Endothelial cell of umbilical vein (primary cell): ENCODE measurements at regions not wholly inside any gene's neighbourhood (a gene's known extent, or its start where the extent isn't known, plus 50 kb on each side); places are given as distances from the start of the nearest gene placed in this dataset.

Source experiments
- BruUV-seq: library from RNA; stranded (reverse); fragments of 400-500 nt; replicated peaks from 2 replicates; lab custom pipeline; 2021; lab: Mats Ljungman, UMichigan
- CTCF ChIA-PET: fragments of 300-600, 350-600 bp; sonication (Branson Sonifier 250); formaldehyde crosslinking; loops from one replicate; lab custom pipeline; 2021; ENCODE audit warnings: antibody characterized with exemption, inconsistent platforms; lab: Charles Lee
- POLR2A ChIA-PET: fragments of 300-600, 350-600 bp; sonication (Branson Sonifier 250); formaldehyde crosslinking; loops from one replicate; lab custom pipeline; 2021; ENCODE audit warnings: antibody characterized with exemption, inconsistent platforms; lab: Charles Lee
- DNase-seq: peaks from one replicate; pipeline ENCODE4 v3.0.0-alpha.2; 2011; ENCODE audit warnings: low read depth, low spot score
- FAIRE-seq: peaks from 2 replicates; lab custom pipeline; 2011; peaks lifted over from hg19 to GRCh38; lab: Jason Lieb, UNC
- H2AFZ ChIP-seq: 2 replicates; pipeline ENCODE4 v1.6.0; 2012; ENCODE audit warnings: low read depth, low read length, control low read depth, inconsistent platforms
- H3K27ac ChIP-seq: 2 replicates; pipeline ENCODE4 v1.5.1; 2011; ENCODE audit warnings: low read depth, mild to moderate bottlenecking, control low read depth, low read length, moderate library complexity; ENCODE audit not compliant: insufficient read depth
- H3K27me3 ChIP-seq, 2 experiments: 2 replicates each; pipeline versions ENCODE4 v1.6.0 to v1.6.1; 2011; ENCODE audit warnings: low read length in 2 of 2, mixed read lengths in 1 of 2; ENCODE audit not compliant: control insufficient read depth in 2 of 2, insufficient read depth in 2 of 2
- H3K36me3 ChIP-seq, 2 experiments: 2 replicates in 1 of 2; 3 replicates in 1 of 2; pipeline ENCODE4 v1.5.1; 2011; ENCODE audit warnings: low read length in 2 of 2, mild to moderate bottlenecking in 1 of 2, moderate library complexity in 1 of 2; ENCODE audit not compliant: control insufficient read depth in 2 of 2, insufficient read depth in 2 of 2; ENCODE audit errors: extremely low read depth in 1 of 2
- H3K4me1 ChIP-seq: 3 replicates; pipeline ENCODE4 v1.5.1; 2011; ENCODE audit warnings: mild to moderate bottlenecking, low read length; ENCODE audit not compliant: control insufficient read depth, insufficient read depth; ENCODE audit errors: extremely low read depth
- H3K4me2 ChIP-seq: 2 replicates; pipeline ENCODE4 v1.6.1; 2011; ENCODE audit warnings: low read length, control low read depth, mixed read lengths; ENCODE audit not compliant: insufficient read depth
- H3K4me3 ChIP-seq, 3 experiments: fragments of 200-600 bp in 1 of 3; sonication (generic), shearing (Covaris generic) in 1 of 3; replicated peaks in 1 of 3; 2 replicates each; pipeline ENCODE4 v1.5.1; 2011 to 2016; ENCODE audit warnings: control low read depth in 3 of 3, low read length in 3 of 3, mild to moderate bottlenecking in 2 of 3, inconsistent platforms in 1 of 3, low read depth in 1 of 3, moderate library complexity in 1 of 3; ENCODE audit not compliant: insufficient read depth in 1 of 3
- H3K79me2 ChIP-seq: 2 replicates; pipeline ENCODE4 v1.6.0; 2012; ENCODE audit warnings: low read length, inconsistent platforms; ENCODE audit not compliant: control insufficient read depth, insufficient read depth
- H3K9ac ChIP-seq: replicated peaks from 2 replicates; pipeline ENCODE3; 2011; ENCODE audit warnings: low read length, control low read depth; ENCODE audit not compliant: insufficient read depth; ENCODE audit errors: extremely low read depth
- H3K9me1 ChIP-seq: replicated peaks from 3 replicates; pipeline ENCODE4 v1.6.0; 2011; ENCODE audit warnings: mild to moderate bottlenecking, low read length; ENCODE audit not compliant: control insufficient read depth, insufficient read depth; ENCODE audit errors: extremely low read depth
- H3K9me3 ChIP-seq: replicated peaks from 2 replicates; pipeline ENCODE4 v1.5.1; 2012; ENCODE audit warnings: low read length, inconsistent platforms; ENCODE audit not compliant: control insufficient read depth, insufficient read depth
- H4K20me1 ChIP-seq: replicated peaks from 2 replicates; pipeline ENCODE3; 2011; ENCODE audit warnings: mild to moderate bottlenecking, low read length; ENCODE audit not compliant: control insufficient read depth, insufficient read depth; ENCODE audit errors: extremely low read depth
- EZH2 ChIP-seq: IDR thresholded peaks from 2 replicates; pipeline ENCODE4 v1.6.1; 2012; ENCODE audit warnings: borderline replicate concordance, low read depth, mild to moderate bottlenecking, moderate library complexity, low read length, inconsistent platforms; ENCODE audit not compliant: severe bottlenecking
- FOS ChIP-seq: IDR thresholded peaks from 2 replicates; pipeline ENCODE4 v1.6.1; 2011; ENCODE audit warnings: mild to moderate bottlenecking, low read length, moderate library complexity, borderline replicate concordance; ENCODE audit not compliant: insufficient read depth
- GATA2 ChIP-seq: IDR thresholded peaks from 2 replicates; pipeline ENCODE4 v1.7.0; 2011; ENCODE audit warnings: low read depth, mild to moderate bottlenecking, moderate library complexity, mixed read lengths, low read length; ENCODE audit not compliant: insufficient read length, insufficient read depth
- JUN ChIP-seq: IDR thresholded peaks from 2 replicates; pipeline ENCODE4 v1.6.1; 2011; ENCODE audit warnings: borderline replicate concordance, low read depth; ENCODE audit not compliant: insufficient read length, insufficient read depth
- MYC ChIP-seq: IDR thresholded peaks from one replicate; pipeline ENCODE4 v1.6.1; 2011; ENCODE audit warnings: mild to moderate bottlenecking, low read depth, low read length
- POLR2A ChIP-seq: IDR thresholded peaks from 2 replicates; pipeline ENCODE4 v1.6.1; 2012; ENCODE audit warnings: low read depth, mild to moderate bottlenecking, control low read depth, low read length
- POLR2AphosphoS5 ChIP-seq: IDR thresholded peaks from 2 replicates; pipeline ENCODE4 v1.6.1; 2012; ENCODE audit warnings: low read depth, mild to moderate bottlenecking, control low read depth, low read length, moderate library complexity; ENCODE audit not compliant: insufficient read depth
- dilution Hi-C: fragments of 300-500 bp; cut with MboI; formaldehyde crosslinking; loops from one replicate; pipeline ENCODE4 v1.15.0; 2019; ENCODE audit warnings: low sequenced_read_pairs; ENCODE audit not compliant: extremely low pct_ligation_motif_present
- intact Hi-C: fragments of 100-400 bp; cut with micrococcal nuclease; formaldehyde crosslinking; loops from one replicate; pipeline ENCODE4 v1.10.0; 2022
- TF ChIP-seq, protein P1 (sequence below), 2 donors: IDR thresholded peaks; 1 replicate in 1 of 2; 2 replicates in 1 of 2; pipeline ENCODE4 v1.5.1; 2011; ENCODE audit warnings: low read length in 2 of 2, mild to moderate bottlenecking in 2 of 2, moderate library complexity in 2 of 2, control low read depth in 1 of 2, inconsistent platforms in 1 of 2, low read depth in 1 of 2; ENCODE audit not compliant: insufficient read depth in 1 of 2; ENCODE audit errors: extremely low read depth in 1 of 2
- TF ChIP-seq, protein P2 (sequence below): IDR thresholded peaks from 2 replicates; pipeline ENCODE4 v1.6.1; 2011; ENCODE audit not compliant: insufficient read depth, insufficient read length

DNA sequence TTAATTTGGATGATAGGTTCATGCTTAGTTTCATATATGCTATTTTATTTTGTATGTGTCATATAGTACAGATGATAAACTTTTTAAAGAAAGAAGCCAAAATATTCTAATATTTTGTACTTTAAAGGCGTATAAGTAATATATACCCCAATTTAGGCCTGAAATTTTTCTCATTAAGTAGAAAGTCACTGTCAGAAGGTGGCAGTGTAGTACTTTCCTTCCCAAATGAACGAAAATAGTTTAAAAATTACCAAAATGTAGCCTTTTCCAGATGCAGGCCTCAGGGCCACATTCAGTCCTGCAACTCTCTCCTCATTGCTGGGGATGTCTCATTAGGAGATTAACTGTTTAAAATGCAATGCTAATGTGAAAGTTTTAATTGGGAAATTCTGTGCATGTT, 1263.6 kb downstream of the C4orf33 start:
- ChIA-PET POLR2A (no interaction called here), CTCF (interaction anchor here (1.1 to 3.6 kb wide), 10 partner anchors 8 to 1867 kb away, joined by 3 to 44 read pairs (median 4); no protein-coding TSS in a partner anchor)
- Histone ChIP-seq H3K27ac (no peak overlapping the region), H4K20me1 (no peaks in the 10 kb centered on the region), H3K9ac (no peak overlapping the region), H2AFZ (no peak overlapping the region), H3K27me3 (no peaks in the 10 kb centered on the region), H3K36me3 (no peaks in the 10 kb centered on the region), H3K9me3 (no peaks in the 10 kb centered on the region), H3K4me3 (no peak overlapping the region), H3K4me2 (no peak overlapping the region), H3K79me2 (no peaks in the 10 kb centered on the region), H3K9me1 (no peaks in the 10 kb centered on the region), H3K4me1 (no peaks in the 10 kb centered on the region)
- BruUV-seq, result no TSS peak
- no peak for FAIRE-seq
- dilution Hi-C loops, result no loop called here
- peak; percentile 48 for DNase-seq
- intact Hi-C loops, result loop anchor here (1.0 to 5.0 kb wide), 4 partner anchors 203 to 1868 kb away; no protein-coding TSS in a partner anchor
- TF ChIP-seq POLR2A, result no peak
- TF ChIP-seq, protein P1, sequence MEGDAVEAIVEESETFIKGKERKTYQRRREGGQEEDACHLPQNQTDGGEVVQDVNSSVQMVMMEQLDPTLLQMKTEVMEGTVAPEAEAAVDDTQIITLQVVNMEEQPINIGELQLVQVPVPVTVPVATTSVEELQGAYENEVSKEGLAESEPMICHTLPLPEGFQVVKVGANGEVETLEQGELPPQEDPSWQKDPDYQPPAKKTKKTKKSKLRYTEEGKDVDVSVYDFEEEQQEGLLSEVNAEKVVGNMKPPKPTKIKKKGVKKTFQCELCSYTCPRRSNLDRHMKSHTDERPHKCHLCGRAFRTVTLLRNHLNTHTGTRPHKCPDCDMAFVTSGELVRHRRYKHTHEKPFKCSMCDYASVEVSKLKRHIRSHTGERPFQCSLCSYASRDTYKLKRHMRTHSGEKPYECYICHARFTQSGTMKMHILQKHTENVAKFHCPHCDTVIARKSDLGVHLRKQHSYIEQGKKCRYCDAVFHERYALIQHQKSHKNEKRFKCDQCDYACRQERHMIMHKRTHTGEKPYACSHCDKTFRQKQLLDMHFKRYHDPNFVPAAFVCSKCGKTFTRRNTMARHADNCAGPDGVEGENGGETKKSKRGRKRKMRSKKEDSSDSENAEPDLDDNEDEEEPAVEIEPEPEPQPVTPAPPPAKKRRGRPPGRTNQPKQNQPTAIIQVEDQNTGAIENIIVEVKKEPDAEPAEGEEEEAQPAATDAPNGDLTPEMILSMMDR (IDR thresholded peaks at IDR 0.05; ENCODE audit: extremely low read depth in 1 of 2, insufficient read depth in 1 of 2, low read depth in 1 of 2, low read length in 2 of 2), result peak; percentile 26

DNA sequence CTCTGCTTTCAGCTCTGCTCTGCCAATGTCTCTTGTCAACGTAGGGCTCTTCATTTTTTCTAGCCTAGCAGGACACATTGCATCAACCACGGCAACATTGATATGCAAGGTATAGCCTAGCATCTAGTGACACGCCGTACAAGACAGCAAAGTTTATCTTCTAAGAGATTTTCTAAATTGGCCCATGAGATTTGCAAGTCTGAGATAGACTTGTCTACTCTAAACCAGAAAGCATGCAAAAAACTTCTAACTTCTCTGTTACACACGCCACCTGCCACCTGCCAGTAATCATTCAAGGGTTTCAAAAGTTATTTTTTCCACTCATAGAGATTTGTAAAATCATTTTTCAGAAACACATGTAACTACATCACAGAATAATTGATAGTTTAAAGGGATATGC, 1265.7 kb downstream of the C4orf33 start:
- intact Hi-C loops, result no loop called here
- no peaks in the 10 kb centered on the region for H3K9me3 ChIP-seq
- DNase-seq, result no peak
- POLR2A ChIA-PET, result no interaction called here
- H3K36me3 ChIP-seq, result no peaks in the 10 kb centered on the region
- H3K27ac ChIP-seq, result no peak overlapping the region
- dilution Hi-C loops, result no loop called here
- no peak for FAIRE-seq
- no peak overlapping the region for H3K9ac ChIP-seq
- TF ChIP-seq FOS (no peak), POLR2AphosphoS5 (no peak), GATA2 (no peak), POLR2A (no peak), JUN (no peak), MYC (no peak), EZH2 (no peak)
- TF ChIP-seq, protein P2, sequence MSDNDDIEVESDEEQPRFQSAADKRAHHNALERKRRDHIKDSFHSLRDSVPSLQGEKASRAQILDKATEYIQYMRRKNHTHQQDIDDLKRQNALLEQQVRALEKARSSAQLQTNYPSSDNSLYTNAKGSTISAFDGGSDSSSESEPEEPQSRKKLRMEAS, result no peak
- TF ChIP-seq, protein P1 (IDR thresholded peaks at IDR 0.05; ENCODE audit: extremely low read depth in 1 of 2, insufficient read depth in 1 of 2, low read depth in 1 of 2, low read length in 2 of 2), result no peak
- CTCF ChIA-PET, result interaction anchor here (2.1 kb wide), 1 partner anchor 447 kb away, joined by 7 read pairs; no protein-coding TSS in a partner anchor
- no peak overlapping the region for H2AFZ ChIP-seq
- H3K79me2 ChIP-seq, result no peaks in the 10 kb centered on the region
- H3K4me1 ChIP-seq, result no peaks in the 10 kb centered on the region
- no peaks in the 10 kb centered on the region for H4K20me1 ChIP-seq
- H3K4me2 ChIP-seq, result no peak overlapping the region
- H3K9me1 ChIP-seq, result no peaks in the 10 kb centered on the region
- no TSS peak for BruUV-seq
- no peaks in the 10 kb centered on the region for H3K27me3 ChIP-seq
- no peak overlapping the region for H3K4me3 ChIP-seq
